H1 (cell line): ENCODE measurements at regions not wholly inside any gene's neighbourhood (a gene's known extent, or its start where the extent isn't known, plus 50 kb on each side); places are given as distances from the start of the nearest gene placed in this dataset.

Experiments
- KDM4A ChIP-seq: IDR thresholded peaks from one replicate; pipeline ENCODE4 v1.7.1; 2012; ENCODE audit warnings: low read depth, mild to moderate bottlenecking, moderate library complexity, low read length, inconsistent platforms; ENCODE audit not compliant: severe bottlenecking
- SIN3A ChIP-seq, 2 experiments: IDR thresholded peaks in 1 of 2; conservative IDR thresholded peaks in 1 of 2; 2 replicates each; pipeline ENCODE4 v1.6.1; 2011 to 2012; ENCODE audit warnings: low read length in 2 of 2, improper control_type of control experiment in 1 of 2, low read depth in 1 of 2, mild to moderate bottlenecking in 1 of 2
- SIX5 ChIP-seq: IDR thresholded peaks from 2 replicates; pipeline ENCODE4 v1.6.1; 2011; ENCODE audit warnings: mild to moderate bottlenecking, low read depth, low read length
- TAF7 ChIP-seq: optimal IDR thresholded peaks from 2 replicates; pipeline ENCODE3; 2011; ENCODE audit warnings: low read depth, mild to moderate bottlenecking, inconsistent platforms, low read length, moderate library complexity, borderline replicate concordance
- ZNF274 ChIP-seq: IDR thresholded peaks from 2 replicates; pipeline ENCODE4 v1.7.0; 2012; ENCODE audit warnings: low read length, borderline replicate concordance; ENCODE audit errors: extremely low read depth

DNA sequence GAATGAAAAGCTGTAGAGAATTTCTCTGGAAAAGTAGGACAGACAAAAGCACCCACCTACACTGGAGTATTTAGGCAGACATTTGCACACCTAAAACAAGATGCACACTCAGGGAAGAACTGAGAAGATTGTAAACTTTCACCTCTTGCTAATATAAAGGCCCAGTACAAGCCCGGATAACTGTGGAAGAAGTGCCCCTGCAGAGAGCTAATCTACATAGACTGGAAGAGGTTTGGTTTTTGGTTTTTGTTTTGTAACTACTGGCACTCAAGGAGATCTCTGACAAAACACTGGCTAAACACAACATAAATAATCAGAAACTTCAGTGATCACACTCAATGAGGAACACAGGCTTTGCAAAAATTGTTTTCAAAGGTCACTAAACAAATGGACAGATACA, 782.2 kb upstream of the SLC8A1 start (continued):
- TF ChIP-seq SIX5 (no peak), TAF7 (no peak), SIN3A (conservative IDR thresholded peaks at IDR 0.05 in 1 of 2, IDR thresholded peaks at IDR 0.05 in 1 of 2; ENCODE audit: low read depth in 1 of 2, low read length in 2 of 2) (no peak), KDM4A (no peak), ZNF274 (no peak)
